ENCODE measurements at regions not wholly inside any gene's neighbourhood (a gene's known extent, or its start where the extent isn't known, plus 50 kb on each side); places are given as distances from the start of the nearest gene placed in this dataset.

GRCh38 chr4:33577791-33578190, 2666.5 kb downstream of the ARAP2 start:
- no peak for FAIRE-seq

GRCh38 chr4:33579951-33580350, 2664.4 kb downstream of the ARAP2 start:
- FAIRE-seq: no peak

- no peak for FAIRE-seq
These were observed 2651.6 kb downstream of the ARAP2 start for GRCh38 chr4:33592701-33593100.

GRCh38 chr4:33606951-33607350, 2637.4 kb downstream of the ARAP2 start:
- no peak for FAIRE-seq

GRCh38 chr4:33616121-33616520, 2628.2 kb downstream of the ARAP2 start:
- no peak for FAIRE-seq

- no peak for FAIRE-seq
These were observed 2618.6 kb downstream of the ARAP2 start for GRCh38 chr4:33625748-33626147.

GRCh38 chr4:33626221-33626620, 2618.1 kb downstream of the ARAP2 start:
- FAIRE-seq: no peak

- no peak for FAIRE-seq
These were observed 2616.0 kb downstream of the ARAP2 start for GRCh38 chr4:33628296-33628695.

- no peak for FAIRE-seq
These were observed 2595.3 kb downstream of the ARAP2 start for GRCh38 chr4:33649015-33649414.

GRCh38 chr4:33649471-33649870, 2594.8 kb downstream of the ARAP2 start:
- FAIRE-seq: no peak

- no peak for FAIRE-seq
These were observed 2594.3 kb downstream of the ARAP2 start for GRCh38 chr4:33650036-33650435.

- FAIRE-seq: no peak
These were observed 2585.3 kb downstream of the ARAP2 start for GRCh38 chr4:33658971-33659370.

- FAIRE-seq: no peak
These were observed 2582.7 kb downstream of the ARAP2 start for GRCh38 chr4:33661636-33662035.

- FAIRE-seq: no peak
These were observed 2558.4 kb downstream of the ARAP2 start for GRCh38 chr4:33685939-33686338.

- no peak for FAIRE-seq
These were observed 2548.3 kb downstream of the ARAP2 start for GRCh38 chr4:33696041-33696440.

GRCh38 chr4:33696586-33696985, 2547.7 kb downstream of the ARAP2 start:
- no peak for FAIRE-seq

GRCh38 chr4:33709247-33709646, 2535.1 kb downstream of the ARAP2 start:
- FAIRE-seq: no peak

GRCh38 chr4:33711826-33712225, 2532.5 kb downstream of the ARAP2 start:
- no peak for FAIRE-seq

- no peak for FAIRE-seq
These were observed 2529.3 kb downstream of the ARAP2 start for GRCh38 chr4:33714971-33715370.

GRCh38 chr4:33715841-33716395, 2528.4 kb downstream of the ARAP2 start:
- no peak for FAIRE-seq

GRCh38 chr4:33722254-33722653, 2522.1 kb downstream of the ARAP2 start:
- peak; percentile 76 for FAIRE-seq

- FAIRE-seq: peak; percentile 70
These were observed 2521.4 kb downstream of the ARAP2 start for GRCh38 chr4:33722800-33723516.

GRCh38 chr4:33724685-33725084, 2519.6 kb downstream of the ARAP2 start:
- FAIRE-seq: no peak

- peak; percentile 65 for FAIRE-seq
These were observed 2518.5 kb downstream of the ARAP2 start for GRCh38 chr4:33725861-33726260.

- FAIRE-seq: no peak
These were observed 2506.6 kb downstream of the ARAP2 start for GRCh38 chr4:33737726-33738125.

Measured in endometrium (tissue), 2 donors.